Colonic mucosa (tissue), 4 donors: ENCODE measurements at regions not wholly inside any gene's neighbourhood (a gene's known extent, or its start where the extent isn't known, plus 50 kb on each side); places are given as distances from the start of the nearest gene placed in this dataset.

Experiments used
- DNase-seq: peaks from one replicate; pipeline ENCODE4 v3.0.0-alpha.2; 2020
- H3K27ac ChIP-seq: fragments of 200-600 bp; one replicate; pipeline ENCODE4 v1.8.0; 2021
- H3K27me3 ChIP-seq: fragments of 200-600 bp; one replicate; pipeline ENCODE4 v1.8.0; 2021
- H3K36me3 ChIP-seq: fragments of 200-600 bp; one replicate; pipeline ENCODE4 v1.8.0; 2021
- H3K4me1 ChIP-seq: fragments of 200-600 bp; one replicate; pipeline ENCODE4 v1.8.0; 2021; ENCODE audit warnings: mild to moderate bottlenecking
- H3K4me3 ChIP-seq: fragments of 200-600 bp; one replicate; pipeline ENCODE4 v1.8.0; 2021
- H3K9ac ChIP-seq, 2 donors: one replicate each; pipeline ENCODE4 v1.7.0; 2013; ENCODE audit warnings: control low read depth in 2 of 2, low read depth in 2 of 2, low read length in 2 of 2
- H3K9me3 ChIP-seq: fragments of 200-600 bp; one replicate; pipeline ENCODE4 v1.8.0; 2021
- CTCF ChIP-seq: fragments of 200-600 bp; IDR thresholded peaks from one replicate; pipeline ENCODE4 v1.8.0; 2022; ENCODE audit warnings: antibody characterized with exemption, mild to moderate bottlenecking
- intact Hi-C: fragments of 100-400 bp; cut with DNase I; formaldehyde crosslinking; loops from one replicate; pipeline ENCODE4 v1.14.1; 2022
- donor health status: healthy.
- donor health status: DM: no; HTN: no; CAD: no.
- donor health status: DM: no; HTN: no; CAD: no.

DNA sequence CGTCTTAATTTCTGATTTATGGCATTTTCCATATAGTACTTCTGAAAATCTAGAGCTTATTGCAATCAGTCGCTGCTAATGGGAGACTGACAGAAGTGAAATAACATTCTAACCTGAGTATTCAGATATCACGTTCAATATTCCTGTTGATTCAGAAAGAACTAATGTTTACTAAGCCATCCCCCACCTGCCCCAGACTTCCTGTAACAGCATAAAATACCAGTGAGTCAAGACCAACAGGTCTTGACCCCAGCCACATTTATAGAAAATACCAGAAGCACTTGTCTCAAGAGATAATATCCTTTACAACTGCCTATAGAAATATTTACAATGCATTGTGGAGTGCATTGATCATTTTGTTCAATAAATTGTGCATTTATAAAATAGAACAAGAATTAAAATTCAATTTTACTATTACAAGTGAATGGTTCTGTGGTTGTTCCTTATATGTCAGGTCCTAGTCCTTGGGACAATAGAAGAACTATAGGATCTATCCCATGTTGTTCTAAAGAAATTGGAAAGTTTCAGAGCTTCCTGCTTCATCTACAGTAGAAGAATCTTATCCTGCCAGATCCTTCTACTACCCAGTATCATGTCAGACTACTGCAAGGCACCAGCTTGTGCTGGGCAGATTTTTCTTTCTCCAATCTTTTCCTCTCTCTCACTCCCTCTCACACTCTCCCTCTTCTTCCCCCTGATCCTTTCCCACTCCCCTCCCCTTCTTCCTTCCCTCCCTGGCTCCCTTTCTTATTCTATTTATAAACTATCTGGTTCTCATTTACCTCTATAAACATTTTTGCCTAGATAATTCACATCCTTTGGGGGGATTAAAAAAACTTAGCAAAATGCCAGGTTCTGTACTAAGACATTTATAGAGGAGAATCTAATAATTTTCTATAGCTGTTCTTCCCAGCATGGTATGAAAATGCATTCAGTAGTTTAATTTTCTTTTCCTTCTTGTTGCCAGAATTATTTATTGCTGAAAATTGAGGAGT, 629.9 kb downstream of the DIAPH3 start:
- intact Hi-C loops: no loop called here
- DNase-seq: no peak
- Histone ChIP-seq H3K27ac (no peak overlapping the region), H3K4me3 (no peak overlapping the region), H3K4me1 (no peaks in the 10 kb centered on the region), H3K27me3 (no peaks in the 10 kb centered on the region), H3K9ac (no peak overlapping the region), H3K9me3 (no peaks in the 10 kb centered on the region), H3K36me3 (no peaks in the 10 kb centered on the region)
- no peak for TF ChIP-seq CTCF

GRCh38 chr13:59534806-59535205, 628.9 kb downstream of the DIAPH3 start:
- H3K9me3 ChIP-seq: no peaks in the 10 kb centered on the region
- H3K9ac ChIP-seq: no peak overlapping the region
- intact Hi-C loops: no loop called here
- no peak for DNase-seq
- H3K36me3 ChIP-seq: no peaks in the 10 kb centered on the region
- no peaks in the 10 kb centered on the region for H3K27me3 ChIP-seq
- no peak overlapping the region for H3K27ac ChIP-seq
- H3K4me1 ChIP-seq: no peaks in the 10 kb centered on the region
- TF ChIP-seq CTCF: no peak
- no peak overlapping the region for H3K4me3 ChIP-seq

DNA sequence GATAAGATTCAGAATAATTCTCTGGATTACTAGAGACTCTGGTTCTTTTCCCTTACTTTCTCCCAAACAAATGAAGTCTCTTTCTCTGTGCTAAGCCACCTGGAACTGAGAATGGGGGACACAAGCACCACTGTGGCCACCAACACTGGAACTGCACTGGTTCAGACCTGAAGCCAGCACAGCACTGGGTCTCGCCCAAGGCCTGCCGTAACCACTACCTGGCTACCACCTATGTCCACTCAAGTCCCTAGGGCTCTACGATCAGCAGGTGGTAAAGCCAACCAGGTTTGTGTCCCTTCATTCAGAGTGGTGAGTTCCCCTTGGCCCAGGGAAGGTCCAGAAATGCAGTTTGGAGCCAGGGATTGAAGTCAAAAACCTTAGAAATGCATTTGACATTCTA, 626.2 kb downstream of the DIAPH3 start:
- Histone ChIP-seq H3K27me3 (no peaks in the 10 kb centered on the region), H3K27ac (no peak overlapping the region), H3K36me3 (no peaks in the 10 kb centered on the region), H3K9me3 (no peaks in the 10 kb centered on the region), H3K4me3 (no peak overlapping the region), H3K9ac (no peak overlapping the region), H3K4me1 (no peaks in the 10 kb centered on the region)
- no peak for DNase-seq
- intact Hi-C loops: no loop called here
- TF ChIP-seq CTCF: no peak

DNA sequence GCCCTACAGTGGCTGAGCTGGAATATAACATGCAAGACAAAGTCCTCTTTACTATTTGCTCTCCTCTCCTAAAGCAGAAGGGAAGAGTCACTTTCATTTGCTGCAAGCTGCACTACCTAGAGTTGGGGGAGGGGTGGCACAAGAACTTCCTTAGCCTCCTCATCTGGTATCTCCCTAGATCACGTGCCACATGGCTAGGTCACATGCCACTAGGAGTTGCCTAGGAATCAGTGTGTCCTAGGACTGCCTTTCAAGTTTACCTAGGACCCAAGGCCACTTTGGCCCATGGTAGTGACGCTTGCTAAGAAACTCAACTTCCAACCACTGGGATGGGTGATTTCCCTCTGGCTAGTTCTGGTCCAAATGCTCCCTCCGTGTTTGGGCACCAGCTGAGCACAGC, 625.2 kb downstream of the DIAPH3 start:
- Histone ChIP-seq H3K27me3 (no peaks in the 10 kb centered on the region), H3K9ac (no peak overlapping the region), H3K36me3 (no peaks in the 10 kb centered on the region), H3K9me3 (no peaks in the 10 kb centered on the region), H3K4me1 (no peaks in the 10 kb centered on the region), H3K4me3 (no peak overlapping the region), H3K27ac (no peak overlapping the region)
- DNase-seq: no peak
- intact Hi-C loops: no loop called here
- no peak for TF ChIP-seq CTCF

DNA sequence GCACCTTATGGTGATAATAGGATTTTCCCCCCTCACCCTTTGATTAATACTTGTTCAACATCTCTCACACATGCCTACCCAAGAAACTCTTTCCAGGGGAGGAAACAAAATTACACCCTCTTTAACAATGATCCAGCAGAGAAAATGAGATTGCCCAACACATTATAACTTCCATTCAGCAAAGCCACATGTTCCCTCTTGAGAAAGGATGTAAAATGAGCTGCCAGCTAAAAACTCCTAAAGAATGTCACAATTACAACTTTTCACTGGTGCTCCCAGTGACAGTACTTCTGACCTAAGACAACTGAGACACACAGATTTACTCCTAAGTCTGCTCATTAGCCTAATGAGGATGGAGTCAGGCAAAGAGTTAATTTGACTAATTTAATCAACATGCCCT, 621.4 kb downstream of the DIAPH3 start:
- H3K36me3 ChIP-seq: no peaks in the 10 kb centered on the region
- no peak for DNase-seq
- intact Hi-C loops: no loop called here
- TF ChIP-seq CTCF: no peak
- no peaks in the 10 kb centered on the region for H3K27me3 ChIP-seq
- H3K9ac ChIP-seq: no peak overlapping the region
- no peak overlapping the region for H3K27ac ChIP-seq
- no peaks in the 10 kb centered on the region for H3K9me3 ChIP-seq
- H3K4me1 ChIP-seq: no peaks in the 10 kb centered on the region
- no peak overlapping the region for H3K4me3 ChIP-seq
